Stimulated activated naive B cell treated with anti-CD40 and anti-IgM and Interleukin-4, amounts not matched to agents 10 μg/mL and 1 μg/mL and 100 μg/mL, for 72 hours (primary cell): ENCODE measurements at regions not wholly inside any gene's neighbourhood (a gene's known extent, or its start where the extent isn't known, plus 50 kb on each side); places are given as distances from the start of the nearest gene placed in this dataset.
A peak's percentile ranks its signal among the peaks of the same experiment; 100 is the strongest.
"Not testable (repeated sequence)": the region's sequence is repeated elsewhere in the genome, so short reads cannot be mapped to it uniquely, and the experiment has no call there.

Source experiments
- ATAC-seq, 2 donors: fragments of 150-1000 bp; cut with Tn5 transposase; replicated peaks; 2 replicates each; pipeline ENCODE4 v1.10.0; 2021; ENCODE audit warnings: moderate library complexity in 1 of 2
- DNase-seq: peaks from one replicate; pipeline ENCODE4 v3.0.0; 2021
- H3K27ac Mint-ChIP-seq: one replicate; pipeline ENCODE4 v1.8.0; 2022; ENCODE audit warnings: mild to moderate bottlenecking, mixed read lengths
- H3K27me3 Mint-ChIP-seq, 2 donors: one replicate each; pipeline ENCODE4 v1.8.0; 2022; ENCODE audit warnings: mixed read lengths in 2 of 2
- H3K36me3 Mint-ChIP-seq, 2 donors: one replicate each; pipeline ENCODE4 v1.8.0; 2022; ENCODE audit warnings: mixed read lengths in 2 of 2, mild to moderate bottlenecking in 1 of 2
- H3K4me1 Mint-ChIP-seq, 2 donors: one replicate each; pipeline ENCODE4 v1.8.0; 2022; ENCODE audit warnings: mixed read lengths in 2 of 2, mild to moderate bottlenecking in 1 of 2
- H3K4me3 Mint-ChIP-seq, 2 donors: one replicate each; pipeline ENCODE4 v1.8.0; 2022; ENCODE audit warnings: mild to moderate bottlenecking in 2 of 2, mixed read lengths in 2 of 2, moderate library complexity in 1 of 2
- H3K9me3 Mint-ChIP-seq, 2 donors: one replicate each; pipeline ENCODE4 v1.8.0; 2022; ENCODE audit warnings: mixed read lengths in 2 of 2, mild to moderate bottlenecking in 1 of 2

GRCh38 chr4:159030297-159030696 lies 72.6 kb upstream of the RAPGEF2 start:
- DNase-seq, H3K4me1 Mint-ChIP-seq, H3K9me3 Mint-ChIP-seq, H3K27ac Mint-ChIP-seq, H3K4me3 Mint-ChIP-seq, ATAC-seq, H3K36me3 Mint-ChIP-seq: not testable (repeated sequence)
- peaks cover 14 to 20% of the 10 kb centered on the region in 2 donors for H3K27me3 Mint-ChIP-seq

- Mint-ChIP-seq H3K9me3 (no peaks in the 10 kb centered on the region), H3K4me1 (no peaks in the 10 kb centered on the region), H3K4me3 (no peak overlapping the region), H3K27me3 (peaks cover 24 to 43% of the 10 kb centered on the region in 2 donors), H3K27ac (no peak overlapping the region), H3K36me3 (no peaks in the 10 kb centered on the region)
- DNase-seq (no peak), ATAC-seq (no peak)
These were observed 67.3 kb upstream of the RAPGEF2 start for GRCh38 chr4:159035570-159035969.

GRCh38 chr4:159038536-159038935 lies 64.3 kb upstream of the RAPGEF2 start:
- H3K27ac Mint-ChIP-seq: no peak overlapping the region
- H3K4me3 Mint-ChIP-seq: no peak overlapping the region
- H3K9me3 Mint-ChIP-seq: no peaks in the 10 kb centered on the region

GRCh38 chr4:159041054-159042034 lies 61.5 kb upstream of the RAPGEF2 start:
- peaks cover 54 to 61% of the 10 kb centered on the region in 2 donors for H3K27me3 Mint-ChIP-seq
- peaks cover 0 to 5% of the 10 kb centered on the region in 2 donors for H3K4me1 Mint-ChIP-seq
- no peaks in the 10 kb centered on the region for H3K9me3 Mint-ChIP-seq
- H3K4me3 Mint-ChIP-seq: no peak overlapping the region
- ATAC-seq (no peak), DNase-seq (no peak)
- no peak overlapping the region for H3K27ac Mint-ChIP-seq
- no peaks in the 10 kb centered on the region for H3K36me3 Mint-ChIP-seq

More at GRCh38 chr4:159038536-159038935, 64.3 kb upstream of the RAPGEF2 start:
- H3K36me3 Mint-ChIP-seq: no peaks in the 10 kb centered on the region
- H3K27me3 Mint-ChIP-seq: peaks cover 35 to 50% of the 10 kb centered on the region in 2 donors
- ATAC-seq (no peak), DNase-seq (no peak)
- H3K4me1 Mint-ChIP-seq: peaks cover 0 to 2% of the 10 kb centered on the region in 2 donors

GRCh38 chr4:159042097-159042605 lies 60.7 kb upstream of the RAPGEF2 start:
- H3K27me3 Mint-ChIP-seq: peaks cover 49 to 58% of the 10 kb centered on the region in 2 donors
- DNase-seq: no peak

GRCh38 chr4:159042868-159043267 lies 60.0 kb upstream of the RAPGEF2 start:
- Mint-ChIP-seq H3K27me3 (peaks cover 50 to 61% of the 10 kb centered on the region in 2 donors), H3K36me3 (no peaks in the 10 kb centered on the region), H3K27ac (no peak overlapping the region), H3K9me3 (no peaks in the 10 kb centered on the region), H3K4me1 (peaks cover 0 to 5% of the 10 kb centered on the region in 2 donors), H3K4me3 (no peak overlapping the region)
- ATAC-seq (no peak), DNase-seq (no peak)

More at GRCh38 chr4:159042097-159042605, 60.7 kb upstream of the RAPGEF2 start:
- no peak for ATAC-seq
- Mint-ChIP-seq H3K9me3 (no peaks in the 10 kb centered on the region), H3K4me3 (no peak overlapping the region), H3K27ac (no peak overlapping the region), H3K36me3 (no peaks in the 10 kb centered on the region), H3K4me1 (peaks cover 0 to 5% of the 10 kb centered on the region in 2 donors)

GRCh38 chr4:159043861-159044260 lies 59.0 kb upstream of the RAPGEF2 start:
- peaks cover 43 to 53% of the 10 kb centered on the region in 2 donors for H3K27me3 Mint-ChIP-seq
- H3K36me3 Mint-ChIP-seq: no peaks in the 10 kb centered on the region
- H3K27ac Mint-ChIP-seq: no peak overlapping the region
- DNase-seq (no peak), ATAC-seq (no peak)
- H3K4me1 Mint-ChIP-seq: peaks cover 0 to 5% of the 10 kb centered on the region in 2 donors
- no peak overlapping the region for H3K4me3 Mint-ChIP-seq
- H3K9me3 Mint-ChIP-seq: no peaks in the 10 kb centered on the region

GRCh38 chr4:159045321-159045720 lies 57.6 kb upstream of the RAPGEF2 start:
- H3K4me3 Mint-ChIP-seq: no peak overlapping the region
- DNase-seq (no peak), ATAC-seq (no peak)
- H3K27ac Mint-ChIP-seq: no peak overlapping the region
- peaks cover 0 to 5% of the 10 kb centered on the region in 2 donors for H3K4me1 Mint-ChIP-seq
- no peaks in the 10 kb centered on the region for H3K36me3 Mint-ChIP-seq
- H3K9me3 Mint-ChIP-seq: no peaks in the 10 kb centered on the region
- peaks cover 47 to 58% of the 10 kb centered on the region in 2 donors for H3K27me3 Mint-ChIP-seq

GRCh38 chr4:159046683-159047082 lies 56.2 kb upstream of the RAPGEF2 start:
- peaks cover 39 to 55% of the 10 kb centered on the region in 2 donors for H3K27me3 Mint-ChIP-seq
- H3K4me3 Mint-ChIP-seq: no peak overlapping the region
- peaks cover 11 to 12% of the 10 kb centered on the region in 2 donors for H3K4me1 Mint-ChIP-seq
- DNase-seq (no peak), ATAC-seq (no peak)
- no peaks in the 10 kb centered on the region for H3K36me3 Mint-ChIP-seq
- no peak overlapping the region for H3K27ac Mint-ChIP-seq
- H3K9me3 Mint-ChIP-seq: no peaks in the 10 kb centered on the region

- H3K36me3 Mint-ChIP-seq: no peaks in the 10 kb centered on the region
- H3K4me3 Mint-ChIP-seq: no peak overlapping the region
- peaks cover 16 to 19% of the 10 kb centered on the region in 2 donors for H3K4me1 Mint-ChIP-seq
- no peaks in the 10 kb centered on the region for H3K9me3 Mint-ChIP-seq
- no peak for DNase-seq
- H3K27ac Mint-ChIP-seq: no peak overlapping the region
- H3K27me3 Mint-ChIP-seq: peaks cover 38 to 53% of the 10 kb centered on the region in 2 donors
- ATAC-seq: no peak
These were observed 55.3 kb upstream of the RAPGEF2 start for GRCh38 chr4:159047478-159048165.

- ATAC-seq (no peak), DNase-seq (no peak)
- no peak overlapping the region for H3K27ac Mint-ChIP-seq
- H3K4me1 Mint-ChIP-seq: peaks cover 16 to 19% of the 10 kb centered on the region in 2 donors
- H3K36me3 Mint-ChIP-seq: no peaks in the 10 kb centered on the region
- H3K9me3 Mint-ChIP-seq: no peaks in the 10 kb centered on the region
- peaks cover 35 to 49% of the 10 kb centered on the region in 2 donors for H3K27me3 Mint-ChIP-seq
- H3K4me3 Mint-ChIP-seq: no peak overlapping the region
These were observed 54.6 kb upstream of the RAPGEF2 start for GRCh38 chr4:159048166-159048886.

GRCh38 chr4:159049780-159050375 lies 53.0 kb upstream of the RAPGEF2 start:
- no peak for ATAC-seq
- peaks cover 16 to 19% of the 10 kb centered on the region in 2 donors for H3K4me1 Mint-ChIP-seq
- no peak overlapping the region for H3K4me3 Mint-ChIP-seq
- no peaks in the 10 kb centered on the region for H3K9me3 Mint-ChIP-seq
- no peaks in the 10 kb centered on the region for H3K36me3 Mint-ChIP-seq
- no peak for DNase-seq
- H3K27me3 Mint-ChIP-seq: peaks cover 39 to 56% of the 10 kb centered on the region in 2 donors
- no peak overlapping the region for H3K27ac Mint-ChIP-seq

- Mint-ChIP-seq H3K27ac (peak overlapping the region; percentile 15), H3K27me3 (peaks cover 30 to 49% of the 10 kb centered on the region in 2 donors), H3K9me3 (no peaks in the 10 kb centered on the region), H3K36me3 (no peaks in the 10 kb centered on the region), H3K4me3 (peak overlapping the region; percentile 39 to 58), H3K4me1 (peaks cover 13 to 19% of the 10 kb centered on the region in 2 donors)
- DNase-seq (no peak), ATAC-seq (peak; percentile 80 to 82)
These were observed 51.4 kb upstream of the RAPGEF2 start for GRCh38 chr4:159051245-159052071.
